Muscle layer of colon (tissue), 2 donors: ENCODE measurements at regions not wholly inside any gene's neighbourhood (a gene's known extent, or its start where the extent isn't known, plus 50 kb on each side); places are given as distances from the start of the nearest gene placed in this dataset.

Source experiments
- H3K27ac ChIP-seq: one replicate; pipeline ENCODE4 v1.7.0; 2013; ENCODE audit warnings: low read depth, mild to moderate bottlenecking, low read length, moderate library complexity
- H3K27me3 ChIP-seq, 2 donors: one replicate each; pipeline ENCODE4 v1.7.0; 2013; ENCODE audit warnings: low read length in 2 of 2, mild to moderate bottlenecking in 2 of 2; ENCODE audit not compliant: insufficient read depth in 2 of 2, control insufficient read depth in 1 of 2
- H3K36me3 ChIP-seq: one replicate; pipeline ENCODE4 v1.7.0; 2013; ENCODE audit warnings: mild to moderate bottlenecking, low read length; ENCODE audit not compliant: insufficient read depth
- H3K4me1 ChIP-seq: one replicate; pipeline ENCODE4 v1.7.0; 2013; ENCODE audit warnings: mild to moderate bottlenecking, low read length; ENCODE audit not compliant: insufficient read depth
- H3K4me3 ChIP-seq, 2 donors: one replicate each; pipeline ENCODE4 v1.7.0; 2013; ENCODE audit warnings: low read length in 2 of 2, low read depth in 1 of 2, mild to moderate bottlenecking in 1 of 2, moderate library complexity in 1 of 2
- H3K9ac ChIP-seq: one replicate; pipeline ENCODE4 v1.7.0; 2013; ENCODE audit warnings: low read length
- H3K9me3 ChIP-seq: one replicate; pipeline ENCODE4 v1.7.0; 2013; ENCODE audit warnings: mild to moderate bottlenecking, low read length
- donor health status: abdominal sarcoma.
- donor health status: Adenocarcinoma of cecum.

GRCh38 chr1:227429447-227430359 lies 111.4 kb upstream of the CDC42BPA start:
- Histone ChIP-seq H3K9ac (no peak overlapping the region), H3K27ac (peak overlapping the region; percentile 7), H3K9me3 (no peaks in the 10 kb centered on the region), H3K4me3 (no peak overlapping the region), H3K36me3 (no peaks in the 10 kb centered on the region), H3K4me1 (peaks cover 25% of the 10 kb centered on the region), H3K27me3 (no peaks in the 10 kb centered on the region)

GRCh38 chr1:227428803-227429202 lies 110.5 kb upstream of the CDC42BPA start:
- H3K9ac ChIP-seq, result no peak overlapping the region
- no peaks in the 10 kb centered on the region for H3K36me3 ChIP-seq
- H3K4me3 ChIP-seq, result no peak overlapping the region
- no peaks in the 10 kb centered on the region for H3K27me3 ChIP-seq
- no peaks in the 10 kb centered on the region for H3K9me3 ChIP-seq
- H3K4me1 ChIP-seq, result peaks cover 25% of the 10 kb centered on the region
- H3K27ac ChIP-seq, result no peak overlapping the region

DNA sequence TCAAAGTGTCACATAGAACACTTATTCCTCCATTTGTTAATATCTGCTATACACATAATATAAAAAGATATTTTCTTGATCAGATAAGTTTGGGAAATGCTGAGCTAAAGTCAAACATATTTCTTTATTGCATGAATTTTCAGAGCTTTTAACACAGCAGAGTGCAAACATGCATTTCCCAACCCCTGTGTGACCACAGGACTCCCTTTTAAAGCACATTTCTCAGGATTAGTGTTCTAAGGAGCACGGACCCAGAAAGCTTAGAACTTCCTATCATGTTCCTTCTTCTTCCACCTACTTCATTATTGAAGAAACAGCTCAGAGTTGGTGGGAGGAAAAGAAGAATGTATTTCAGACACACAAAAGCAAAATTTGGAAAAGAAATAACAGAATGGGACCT lies 109.1 kb upstream of the CDC42BPA start:
- H3K27ac ChIP-seq, result no peak overlapping the region
- H3K4me1 ChIP-seq, result peaks cover 25% of the 10 kb centered on the region
- no peaks in the 10 kb centered on the region for H3K36me3 ChIP-seq
- no peak overlapping the region for H3K9ac ChIP-seq
- H3K27me3 ChIP-seq, result no peaks in the 10 kb centered on the region
- H3K9me3 ChIP-seq, result no peaks in the 10 kb centered on the region
- H3K4me3 ChIP-seq, result no peak overlapping the region

DNA sequence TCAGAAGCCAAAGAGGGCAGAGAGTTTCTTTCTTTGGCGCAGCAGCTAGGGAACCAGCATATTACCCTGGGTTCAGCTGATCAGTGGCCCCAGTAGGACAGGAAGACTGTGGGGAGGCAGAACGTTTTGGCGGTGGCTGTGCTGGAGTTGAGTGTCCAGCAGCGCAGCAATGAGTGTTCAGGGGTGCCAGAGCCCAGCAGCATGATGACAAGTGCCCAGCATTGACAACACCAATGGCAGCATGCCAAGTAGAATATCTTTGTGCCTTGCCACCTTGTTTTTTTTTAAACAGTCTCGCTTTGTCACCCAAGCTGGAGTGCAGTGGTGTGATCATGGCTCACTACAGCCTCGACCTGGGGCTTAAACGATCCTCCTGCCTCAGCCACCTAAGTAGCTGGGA lies 106.7 kb upstream of the CDC42BPA start:
- peaks cover 16% of the 10 kb centered on the region for H3K4me1 ChIP-seq
- no peak overlapping the region for H3K4me3 ChIP-seq
- no peaks in the 10 kb centered on the region for H3K27me3 ChIP-seq
- H3K27ac ChIP-seq, result no peak overlapping the region
- no peaks in the 10 kb centered on the region for H3K36me3 ChIP-seq
- H3K9ac ChIP-seq, result no peak overlapping the region
- no peaks in the 10 kb centered on the region for H3K9me3 ChIP-seq

- Histone ChIP-seq H3K27me3 (no peaks in the 10 kb centered on the region), H3K27ac (no peak overlapping the region), H3K4me1 (peaks cover 10% of the 10 kb centered on the region), H3K9ac (no peak overlapping the region), H3K4me3 (no peak overlapping the region), H3K36me3 (no peaks in the 10 kb centered on the region), H3K9me3 (no peaks in the 10 kb centered on the region)
Measured at GRCh38 chr1:227424159-227424680, 105.9 kb upstream of the CDC42BPA start.

- no peak overlapping the region for H3K27ac ChIP-seq
- H3K4me3 ChIP-seq, result no peak overlapping the region
- H3K36me3 ChIP-seq, result no peaks in the 10 kb centered on the region
- H3K27me3 ChIP-seq, result no peaks in the 10 kb centered on the region
- H3K9me3 ChIP-seq, result no peaks in the 10 kb centered on the region
- H3K4me1 ChIP-seq, result no peaks in the 10 kb centered on the region
- no peak overlapping the region for H3K9ac ChIP-seq
Measured at GRCh38 chr1:227422581-227422980, 104.3 kb upstream of the CDC42BPA start.

GRCh38 chr1:227420147-227420546 lies 101.9 kb upstream of the CDC42BPA start:
- Histone ChIP-seq H3K9ac (no peak overlapping the region), H3K4me1 (no peaks in the 10 kb centered on the region), H3K36me3 (no peaks in the 10 kb centered on the region), H3K27ac (no peak overlapping the region), H3K9me3 (no peaks in the 10 kb centered on the region), H3K27me3 (no peaks in the 10 kb centered on the region), H3K4me3 (no peak overlapping the region)

GRCh38 chr1:227417756-227418480 lies 99.6 kb upstream of the CDC42BPA start:
- Histone ChIP-seq H3K27ac (no peak overlapping the region), H3K4me1 (no peaks in the 10 kb centered on the region), H3K36me3 (no peaks in the 10 kb centered on the region), H3K4me3 (no peak overlapping the region), H3K9ac (no peak overlapping the region), H3K9me3 (no peaks in the 10 kb centered on the region), H3K27me3 (no peaks in the 10 kb centered on the region)

DNA sequence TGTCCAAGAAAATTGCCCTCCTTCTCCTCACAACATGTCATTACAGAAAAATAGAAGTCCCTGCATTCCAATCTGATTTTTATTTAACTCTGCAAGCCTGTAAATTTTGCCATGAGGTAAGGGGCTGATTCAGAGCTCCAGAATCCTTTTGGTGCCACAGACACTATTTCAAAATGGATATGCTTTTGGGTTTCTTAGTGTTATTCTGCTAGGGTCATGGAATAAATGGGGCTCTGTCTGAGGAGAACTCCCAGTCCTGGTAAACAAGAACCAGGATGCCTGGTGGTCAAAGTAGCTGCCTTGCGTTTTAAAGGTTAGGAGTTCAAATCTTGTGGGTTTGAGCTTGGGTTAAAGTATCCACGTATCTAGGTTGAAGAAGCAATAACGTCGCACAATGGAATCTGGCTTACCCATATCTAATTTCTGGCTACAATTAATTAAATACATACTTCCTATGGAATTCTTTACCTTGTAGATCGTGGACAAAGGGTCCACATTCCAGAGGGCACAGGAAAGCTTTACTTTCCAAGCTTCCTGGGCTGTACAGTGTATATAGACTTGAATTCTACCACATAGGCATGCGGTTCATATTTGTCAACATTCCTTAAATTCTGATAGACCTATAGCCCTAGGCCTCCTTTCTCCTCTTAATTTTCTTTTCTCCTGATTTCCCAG lies 98.0 kb upstream of the CDC42BPA start:
- no peaks in the 10 kb centered on the region for H3K4me1 ChIP-seq
- no peak overlapping the region for H3K4me3 ChIP-seq
- H3K36me3 ChIP-seq, result no peaks in the 10 kb centered on the region
- no peaks in the 10 kb centered on the region for H3K9me3 ChIP-seq
- no peak overlapping the region for H3K9ac ChIP-seq
- H3K27ac ChIP-seq, result no peak overlapping the region
- no peaks in the 10 kb centered on the region for H3K27me3 ChIP-seq

- no peaks in the 10 kb centered on the region for H3K36me3 ChIP-seq
- no peaks in the 10 kb centered on the region for H3K27me3 ChIP-seq
- no peak overlapping the region for H3K9ac ChIP-seq
- no peak overlapping the region for H3K27ac ChIP-seq
- H3K4me3 ChIP-seq, result no peak overlapping the region
- H3K9me3 ChIP-seq, result no peaks in the 10 kb centered on the region
- H3K4me1 ChIP-seq, result no peaks in the 10 kb centered on the region
Measured at GRCh38 chr1:227415115-227415790, 97.0 kb upstream of the CDC42BPA start.

DNA sequence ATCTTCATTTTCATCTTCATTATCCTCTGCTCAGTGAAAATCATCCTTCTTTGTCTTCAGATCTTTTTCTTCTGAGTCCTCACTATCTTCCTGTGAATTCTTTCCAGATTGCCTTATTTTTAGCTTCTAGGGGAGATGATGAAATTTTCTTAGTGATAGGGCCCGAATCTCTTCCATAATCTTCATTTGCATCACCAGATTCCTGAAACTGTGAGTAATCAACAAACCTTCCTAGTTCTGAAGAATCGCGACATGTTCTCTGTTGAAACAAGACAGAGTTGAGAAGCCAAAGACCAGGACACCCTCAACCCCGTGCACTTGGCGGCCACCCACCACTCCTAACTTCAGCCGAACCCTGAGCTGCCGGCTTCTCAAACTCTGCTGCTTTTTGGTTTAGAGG lies 92.8 kb upstream of the CDC42BPA start:
- no peaks in the 10 kb centered on the region for H3K9me3 ChIP-seq
- no peaks in the 10 kb centered on the region for H3K27me3 ChIP-seq
- no peak overlapping the region for H3K9ac ChIP-seq
- H3K4me3 ChIP-seq, result no peak overlapping the region
- no peak overlapping the region for H3K27ac ChIP-seq
- no peaks in the 10 kb centered on the region for H3K4me1 ChIP-seq
- H3K36me3 ChIP-seq, result no peaks in the 10 kb centered on the region
